ENCODE measurements at regions not wholly inside any gene's neighbourhood (a gene's known extent, or its start where the extent isn't known, plus 50 kb on each side); places are given as distances from the start of the nearest gene placed in this dataset.

DNA sequence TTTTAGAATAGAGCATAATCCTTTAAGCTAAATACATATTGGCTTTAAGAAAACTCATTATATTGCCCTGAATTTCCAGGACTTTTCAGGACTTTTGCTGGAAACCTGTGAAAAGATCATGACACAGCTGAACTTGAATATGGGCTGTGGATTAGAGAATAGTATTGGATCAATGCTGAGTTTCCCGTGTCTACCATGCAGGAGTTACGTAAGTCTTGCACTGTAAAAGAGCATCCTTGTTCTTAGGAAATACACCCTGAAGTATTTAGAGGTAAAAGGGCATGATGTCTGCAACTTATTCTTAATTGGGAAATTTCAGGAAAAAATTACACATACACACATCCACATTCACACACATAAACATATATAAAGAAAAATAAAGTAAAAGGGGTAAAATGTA, 82.1 kb downstream of the ZFP36L2 start:
- Histone ChIP-seq H3K4me1 (ENCODE audit: control insufficient read depth, extremely low read depth, insufficient read depth, low read length) (peaks cover 7% of the 10 kb centered on the region), H3K9me3 (replicated peaks; ENCODE audit: control insufficient read depth, insufficient read depth, low read length) (no peaks in the 10 kb centered on the region), H3K4me2 (ENCODE audit: insufficient read depth, low read length) (no peak overlapping the region), H3K36me3 (ENCODE audit: control insufficient read depth in 2 of 2, extremely low read depth in 1 of 2, insufficient read depth in 2 of 2, low read length in 2 of 2) (no peaks in the 10 kb centered on the region), H3K4me3 (replicated peaks in 1 of 3; ENCODE audit: insufficient read depth in 1 of 3, low read depth in 1 of 3, low read length in 3 of 3) (no peak overlapping the region), H3K9me1 (replicated peaks; ENCODE audit: control insufficient read depth, extremely low read depth, insufficient read depth, low read length) (no peaks in the 10 kb centered on the region), H3K9ac (replicated peaks; ENCODE audit: extremely low read depth, insufficient read depth, low read length) (no peak overlapping the region), H4K20me1 (replicated peaks; ENCODE audit: control insufficient read depth, extremely low read depth, insufficient read depth, low read length) (no peaks in the 10 kb centered on the region), H2AFZ (ENCODE audit: low read depth, low read length) (no peak overlapping the region), H3K27ac (ENCODE audit: insufficient read depth, low read depth, low read length) (no peak overlapping the region), H3K27me3 (ENCODE audit: control insufficient read depth in 2 of 2, insufficient read depth in 2 of 2, low read length in 2 of 2) (no peaks in the 10 kb centered on the region), H3K79me2 (ENCODE audit: control insufficient read depth, insufficient read depth, low read length) (no peaks in the 10 kb centered on the region)
- dilution Hi-C loops (cut with MboI; ENCODE audit: extremely low pct_ligation_motif_present, low sequenced_read_pairs) (no loop called here), intact Hi-C loops (cut with micrococcal nuclease) (no loop called here)
- FAIRE-seq: no peak
- CTCF ChIA-PET: no interaction called here
- BruUV-seq (replicated peaks): no TSS peak
- TF ChIP-seq FOS (IDR thresholded peaks at IDR 0.05; ENCODE audit: borderline replicate concordance, insufficient read depth, low read length) (no peak), EZH2 (IDR thresholded peaks at IDR 0.05; ENCODE audit: borderline replicate concordance, low read depth, low read length, severe bottlenecking) (no peak), GATA2 (IDR thresholded peaks at IDR 0.05; ENCODE audit: insufficient read depth, insufficient read length, low read depth, low read length) (no peak), MAX (IDR thresholded peaks at IDR 0.05; ENCODE audit: insufficient read depth, insufficient read length) (no peak), JUN (IDR thresholded peaks at IDR 0.05; ENCODE audit: borderline replicate concordance, insufficient read depth, insufficient read length, low read depth) (no peak), MYC (IDR thresholded peaks at IDR 0.05; ENCODE audit: low read depth, low read length) (no peak), POLR2A (IDR thresholded peaks at IDR 0.05; ENCODE audit: low read depth, low read length) (no peak), CTCF (IDR thresholded peaks at IDR 0.05; ENCODE audit: extremely low read depth in 1 of 2, insufficient read depth in 1 of 2, low read depth in 1 of 2, low read length in 2 of 2) (no peak), POLR2AphosphoS5 (IDR thresholded peaks at IDR 0.05; ENCODE audit: insufficient read depth, low read depth, low read length) (no peak)
- no peak for DNase-seq (ENCODE audit: low read depth, low spot score)
- POLR2A ChIA-PET: no interaction called here

All from endothelial cell of umbilical vein (primary cell).